ENCODE measurements at regions not wholly inside any gene's neighbourhood (a gene's known extent, or its start where the extent isn't known, plus 50 kb on each side); places are given as distances from the start of the nearest gene placed in this dataset.

DNA sequence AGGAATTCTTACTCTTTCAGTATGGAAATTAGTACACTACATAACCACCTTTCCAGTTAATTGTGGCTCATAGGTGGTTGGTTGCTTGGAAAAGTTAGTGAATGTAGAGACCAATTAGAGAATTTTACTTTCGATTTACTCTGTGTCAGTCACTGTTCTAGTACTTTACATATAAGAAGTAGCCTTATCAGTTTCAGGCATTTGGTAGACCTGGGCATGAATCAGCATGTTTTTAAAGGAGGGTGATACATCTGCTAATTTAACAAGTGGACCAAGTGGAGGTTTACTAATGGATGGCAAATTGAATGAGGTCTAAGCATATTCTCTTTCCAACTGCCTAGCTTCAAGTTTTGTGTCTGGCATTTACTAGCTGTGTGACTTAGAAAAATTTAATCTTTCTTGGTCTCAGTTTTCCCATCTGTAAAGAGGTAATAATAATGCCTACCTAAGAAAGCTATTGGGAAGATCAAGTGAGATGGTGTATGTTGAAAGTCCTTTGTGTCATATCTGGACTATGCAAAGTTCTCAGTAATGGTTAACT lies 1158.6 kb downstream of the PLA2G4A start:
- H3K4me2 ChIP-seq (ENCODE audit: low read length), result no peak overlapping the region
- no peaks in the 10 kb centered on the region for H3K79me2 ChIP-seq (ENCODE audit: insufficient read depth, low read length)
- H3K27me3 ChIP-seq (ENCODE audit: insufficient read depth, low read length), result no peaks in the 10 kb centered on the region
- no peaks in the 10 kb centered on the region for H3K9me3 ChIP-seq (ENCODE audit: low read length)
- H3K9ac ChIP-seq (ENCODE audit: low read length), result no peak overlapping the region
- H3K4me1 ChIP-seq (ENCODE audit: insufficient read depth, low read length, severe bottlenecking), result no peaks in the 10 kb centered on the region
- H3K4me3 ChIP-seq (ENCODE audit: low read depth, low read length, poor library complexity, severe bottlenecking), result no peak overlapping the region
- H3F3A ChIP-seq (ENCODE audit: insufficient read depth, low read length), result no peaks in the 10 kb centered on the region
- TF ChIP-seq EZH2 (IDR thresholded peaks at IDR 0.05; ENCODE audit: borderline replicate concordance, low read length), result no peak
- TF ChIP-seq CTCF (IDR thresholded peaks at IDR 0.05; ENCODE audit: low read length), result no peak
- H3K36me3 ChIP-seq (ENCODE audit: insufficient read depth, low read length), result no peaks in the 10 kb centered on the region
- no peaks in the 10 kb centered on the region for H4K20me1 ChIP-seq (ENCODE audit: insufficient read depth, low read length)
- no peaks in the 10 kb centered on the region for H3K9me2 ChIP-seq (ENCODE audit: low read depth, low read length)
- H3K27ac ChIP-seq (ENCODE audit: low read depth, low read length, poor library complexity, severe bottlenecking), result no peak overlapping the region
- no peak overlapping the region for H2AFZ ChIP-seq (ENCODE audit: low read length)

- Histone ChIP-seq H3K9me3 (ENCODE audit: low read length) (no peaks in the 10 kb centered on the region), H3K9me2 (ENCODE audit: low read depth, low read length) (no peaks in the 10 kb centered on the region), H2AFZ (ENCODE audit: low read length) (no peak overlapping the region), H3K4me1 (ENCODE audit: insufficient read depth, low read length, severe bottlenecking) (no peaks in the 10 kb centered on the region), H3K4me2 (ENCODE audit: low read length) (no peak overlapping the region), H3K27ac (ENCODE audit: low read depth, low read length, poor library complexity, severe bottlenecking) (no peak overlapping the region), H3F3A (ENCODE audit: insufficient read depth, low read length) (no peaks in the 10 kb centered on the region), H3K36me3 (ENCODE audit: insufficient read depth, low read length) (no peaks in the 10 kb centered on the region), H3K9ac (ENCODE audit: low read length) (no peak overlapping the region), H4K20me1 (ENCODE audit: insufficient read depth, low read length) (no peaks in the 10 kb centered on the region), H3K79me2 (ENCODE audit: insufficient read depth, low read length) (no peaks in the 10 kb centered on the region), H3K27me3 (ENCODE audit: insufficient read depth, low read length) (no peaks in the 10 kb centered on the region), H3K4me3 (ENCODE audit: low read depth, low read length, poor library complexity, severe bottlenecking) (no peak overlapping the region)
- TF ChIP-seq CTCF (IDR thresholded peaks at IDR 0.05; ENCODE audit: low read length) (no peak), EZH2 (IDR thresholded peaks at IDR 0.05; ENCODE audit: borderline replicate concordance, low read length) (no peak)
Observed at GRCh38 chr1:187991944-187992343, 1163.2 kb downstream of the PLA2G4A start.

DNA sequence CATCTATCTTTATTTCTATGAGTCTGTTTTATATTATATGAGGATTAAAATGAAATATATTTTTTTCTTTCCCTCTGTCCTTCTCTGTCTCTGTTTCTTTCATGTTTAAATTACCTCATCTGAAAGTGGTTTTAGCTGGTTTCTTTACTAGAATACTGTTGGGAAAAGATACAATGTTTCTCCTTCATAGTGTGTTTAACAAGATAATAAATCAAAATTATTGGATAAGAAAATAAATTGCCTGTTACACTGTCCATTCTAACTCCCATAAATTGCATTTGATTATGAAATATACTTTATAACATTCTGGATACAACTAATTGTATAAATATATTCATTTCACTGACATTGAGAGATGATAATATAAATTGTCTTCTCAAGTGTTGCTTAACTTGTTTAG lies 1168.0 kb downstream of the PLA2G4A start:
- Histone ChIP-seq H4K20me1 (ENCODE audit: insufficient read depth, low read length) (no peaks in the 10 kb centered on the region), H3K27me3 (ENCODE audit: insufficient read depth, low read length) (no peaks in the 10 kb centered on the region), H3K9ac (ENCODE audit: low read length) (no peak overlapping the region), H3K9me2 (ENCODE audit: low read depth, low read length) (no peaks in the 10 kb centered on the region), H3K79me2 (ENCODE audit: insufficient read depth, low read length) (no peaks in the 10 kb centered on the region), H2AFZ (ENCODE audit: low read length) (no peak overlapping the region), H3F3A (ENCODE audit: insufficient read depth, low read length) (no peaks in the 10 kb centered on the region), H3K36me3 (ENCODE audit: insufficient read depth, low read length) (no peaks in the 10 kb centered on the region), H3K4me3 (ENCODE audit: low read depth, low read length, poor library complexity, severe bottlenecking) (no peak overlapping the region), H3K4me2 (ENCODE audit: low read length) (no peak overlapping the region), H3K27ac (ENCODE audit: low read depth, low read length, poor library complexity, severe bottlenecking) (no peak overlapping the region), H3K9me3 (ENCODE audit: low read length) (no peaks in the 10 kb centered on the region), H3K4me1 (ENCODE audit: insufficient read depth, low read length, severe bottlenecking) (no peaks in the 10 kb centered on the region)
- TF ChIP-seq EZH2 (IDR thresholded peaks at IDR 0.05; ENCODE audit: borderline replicate concordance, low read length) (no peak), CTCF (IDR thresholded peaks at IDR 0.05; ENCODE audit: low read length) (no peak)
